GM12878 (cell line): ENCODE measurements at regions not wholly inside any gene's neighbourhood (a gene's known extent, or its start where the extent isn't known, plus 50 kb on each side); places are given as distances from the start of the nearest gene placed in this dataset.

Source experiments
- ATAC-seq: fragments of 200-7000 bp; cut with Tn5 transposase; 3 replicates; pipeline ENCODE4 v1.9.1; 2020; ENCODE audit warnings: mild to moderate bottlenecking, moderate library complexity
- BruUV-seq: library from RNA; stranded (reverse); fragments of 400-500 nt; replicated peaks from 2 replicates; lab custom pipeline; 2021; lab: Mats Ljungman, UMichigan
- CTCF ChIA-PET: fragments of 300-600 bp; sonication (Branson Sonifier 250); formaldehyde crosslinking; extraction: SDS; loops from one replicate; lab custom pipeline; 2021; ENCODE audit warnings: inconsistent platforms; lab: Yijun Ruan, JAX
- POLR2A ChIA-PET: fragments of 350-600 bp; formaldehyde crosslinking; extraction: SDS; loops from one replicate; lab custom pipeline; 2021; ENCODE audit warnings: inconsistent platforms; lab: Charles Lee
- RAD21 ChIA-PET: fragments of 300-600 bp; sonication (Branson Sonifier 250); formaldehyde crosslinking; loops from one replicate; lab custom pipeline; 2023; ENCODE audit warnings: antibody characterized with exemption; ENCODE audit not compliant: unreplicated experiment; lab: Charles Lee
- SMC1A ChIA-PET: fragments of 300-600 bp; sonication (Branson Sonifier 250); formaldehyde crosslinking; loops from one replicate; lab custom pipeline; 2023; ENCODE audit not compliant: unreplicated experiment, uncharacterized antibody; lab: Charles Lee
- DNase-seq: peaks from one replicate; pipeline ENCODE4 v3.0.0-alpha.2; 2011; ENCODE audit warnings: low read depth, low spot score
- FAIRE-seq: peaks from 3 replicates; lab custom pipeline; 2011; peaks lifted over from hg19 to GRCh38; lab: Jason Lieb, UNC
- H2AFZ ChIP-seq: 2 replicates; pipeline ENCODE4 v1.6.0; 2011; ENCODE audit warnings: low read depth, low read length, control low read depth; ENCODE audit not compliant: control insufficient read depth
- H3K27ac ChIP-seq: 2 replicates; pipeline ENCODE4 v1.5.1; 2011; ENCODE audit warnings: control low read depth; ENCODE audit not compliant: control insufficient read depth, insufficient read depth
- H3K27me3 ChIP-seq, 2 experiments: replicated peaks in 1 of 2; 2 replicates each; pipeline versions ENCODE4 v1.6.0 to v1.6.1; 2011; ENCODE audit warnings: low read length in 1 of 2; ENCODE audit not compliant: control insufficient read depth in 2 of 2, insufficient read depth in 2 of 2
- H3K36me3 ChIP-seq, 2 experiments: 2 replicates each; pipeline ENCODE4 v1.5.1; 2011; ENCODE audit warnings: low read length in 1 of 2; ENCODE audit not compliant: control insufficient read depth in 2 of 2, insufficient read depth in 2 of 2
- H3K4me1 ChIP-seq: 2 replicates; pipeline ENCODE4 v1.6.1; 2011; ENCODE audit warnings: mild to moderate bottlenecking, low read length, moderate library complexity, mixed read lengths; ENCODE audit not compliant: control insufficient read depth, insufficient read depth
- H3K4me2 ChIP-seq: 2 replicates; pipeline ENCODE4 v1.6.0; 2011; ENCODE audit warnings: control low read depth; ENCODE audit not compliant: control insufficient read depth, insufficient read depth
- H3K4me3 ChIP-seq: fragments of 200-600 bp; sonication (generic); 2 replicates; pipeline ENCODE4 v1.5.1; 2016
- H3K79me2 ChIP-seq: 2 replicates; pipeline ENCODE4 v1.6.0; 2011; ENCODE audit warnings: low read length; ENCODE audit not compliant: control insufficient read depth, insufficient read depth
- H3K9ac ChIP-seq: 2 replicates; pipeline ENCODE4 v1.8.0; 2011; ENCODE audit warnings: low read length, control low read depth, mixed read lengths; ENCODE audit not compliant: control insufficient read depth, insufficient read depth
- H3K9me3 ChIP-seq: replicated peaks from 3 replicates; pipeline ENCODE4 v1.5.1; 2011; ENCODE audit warnings: mild to moderate bottlenecking, low read length; ENCODE audit not compliant: control insufficient read depth, insufficient read depth
- H4K20me1 ChIP-seq: 2 replicates; pipeline ENCODE4 v1.6.0; 2011; ENCODE audit not compliant: control insufficient read depth, insufficient read depth
- CHD1 ChIP-seq: IDR thresholded peaks from 2 replicates; pipeline ENCODE4 v1.6.1; 2012; ENCODE audit warnings: low read depth, low read length, improper control_type of control experiment
- EGR1 ChIP-seq, 2 experiments: IDR thresholded peaks; 1 replicate in 1 of 2; 2 replicates in 1 of 2; pipeline ENCODE4 v1.6.1; 2011 to 2012; ENCODE audit warnings: low read depth in 2 of 2, low read length in 2 of 2, borderline replicate concordance in 1 of 2, mild to moderate bottlenecking in 1 of 2, moderate library complexity in 1 of 2
- HCFC1 ChIP-seq: fragments of 150-350 bp; IDR thresholded peaks from 2 replicates; pipeline ENCODE4 v1.6.1; 2014; ENCODE audit warnings: low read length
- HDGF ChIP-seq: fragments of 450-650 bp; IDR thresholded peaks from 2 replicates; pipeline ENCODE4 v1.6.1; 2016; ENCODE audit warnings: antibody characterized with exemption
- IKZF1 ChIP-seq: fragments of 450-650 bp; conservative IDR thresholded peaks from 2 replicates; pipeline ENCODE4 v1.6.1; 2017; ENCODE audit warnings: antibody characterized with exemption, mild to moderate bottlenecking
- MTA3 ChIP-seq: IDR thresholded peaks from 2 replicates; pipeline ENCODE4 v1.6.1; 2012; ENCODE audit warnings: low read length, inconsistent platforms, borderline replicate concordance
- NR2C1 ChIP-seq: fragments of 450-650 bp; IDR thresholded peaks from 2 replicates; pipeline ENCODE4 v1.6.1; 2017; ENCODE audit warnings: antibody characterized with exemption, mild to moderate bottlenecking, moderate library complexity
- SREBF2 ChIP-seq: IDR thresholded peaks from 2 replicates; pipeline ENCODE4 v1.6.1; 2012; ENCODE audit warnings: mild to moderate bottlenecking, low read length
- STAT1 ChIP-seq: fragments of 450-650 bp; conservative IDR thresholded peaks from 2 replicates; pipeline ENCODE4 v1.6.1; 2014; ENCODE audit warnings: antibody characterized with exemption, mild to moderate bottlenecking
- ZNF24 ChIP-seq: fragments of 450-650 bp; IDR thresholded peaks from 2 replicates; pipeline ENCODE4 v1.6.1; 2017; ENCODE audit warnings: antibody characterized with exemption, mild to moderate bottlenecking
- ZSCAN29 ChIP-seq: fragments of 450-650 bp; IDR thresholded peaks from 2 replicates; pipeline ENCODE4 v1.6.1; 2017; ENCODE audit warnings: mild to moderate bottlenecking, moderate library complexity
- WGBS: methylation state at CpG from one replicate; pipeline ENCODE4 v1.1.6; 2016; ENCODE audit warnings: low lambda C conversion rate; ENCODE audit not compliant: insufficient replicate concordance, insufficient coverage; ENCODE audit errors: missing lambda C conversion rate; 5-methylcytosine and 5-hydroxymethylcytosine counted together
- in situ Hi-C: fragments of 300-500 bp; cut with MboI; formaldehyde crosslinking; loops from 9 replicates; pipeline ENCODE4 v1.14.3; 2018; ENCODE audit warnings: mixed read lengths
- intact Hi-C: fragments of 100-400 bp; cut with micrococcal nuclease; formaldehyde crosslinking; loops from one replicate; pipeline ENCODE4 v1.14.2; 2022; ENCODE audit not compliant: unreplicated experiment
- TF ChIP-seq, protein P1 (sequence below): fragments of 450-650 bp; formaldehyde crosslinking; IDR thresholded peaks from 2 replicates; pipeline ENCODE4 v1.4.0; 2020; ENCODE audit warnings: mild to moderate bottlenecking, moderate library complexity

DNA sequence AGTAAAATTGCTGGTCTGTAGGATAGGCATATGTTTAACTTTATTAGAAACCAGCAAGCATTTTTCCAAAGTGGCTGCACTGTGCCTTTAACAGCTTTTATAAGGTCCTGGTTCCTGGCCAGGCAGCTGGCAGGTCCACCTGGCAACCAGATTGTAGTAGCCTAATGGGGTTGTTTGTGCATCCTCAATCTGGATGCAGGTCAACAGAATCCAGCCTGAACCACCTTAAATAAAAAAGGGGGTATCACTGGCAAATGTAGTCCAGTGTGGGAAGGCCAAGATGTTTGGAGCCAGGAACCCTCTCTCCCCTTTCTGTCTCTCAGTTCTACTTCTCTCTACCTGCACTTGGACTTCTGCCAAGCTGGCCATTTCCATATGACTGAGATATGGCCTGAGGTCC, 200.3 kb downstream of the ZNF621 start (continued):
- TF ChIP-seq ZSCAN29 (no peak), CHD1 (no peak), HDGF (no peak)
- TF ChIP-seq, all 136 proteins: peak for 0

DNA sequence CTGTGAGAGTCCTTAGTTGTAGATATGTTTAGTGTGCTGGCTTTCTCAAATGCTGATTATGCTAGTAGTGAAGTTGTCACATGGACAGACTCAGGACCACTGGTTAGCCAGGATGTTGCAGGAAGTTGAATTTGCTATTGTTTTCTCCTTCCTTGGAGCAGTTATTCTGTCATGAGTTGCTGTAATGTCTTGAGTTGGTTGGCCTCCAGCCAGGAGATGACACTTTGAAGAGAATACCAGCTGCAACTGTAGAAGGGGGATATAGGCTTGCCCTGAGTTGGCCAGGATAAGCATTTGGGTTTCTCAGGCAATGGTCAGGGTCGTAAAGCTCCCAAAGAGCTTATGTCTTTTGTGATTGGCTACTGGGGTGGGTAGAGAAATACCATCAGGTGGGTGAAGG, 206.7 kb downstream of the ZNF621 start:
- ChIA-PET RAD21 (no interaction called here), CTCF (interaction anchor here (1.1 kb wide), 1 partner anchor 11 kb away, joined by 3 read pairs; no protein-coding TSS in a partner anchor), POLR2A (no interaction called here)
- ATAC-seq (no peak), FAIRE-seq (no peak), DNase-seq (no peak)
- in situ Hi-C loops, result no loop called here
- Histone ChIP-seq H3K27ac (no peak overlapping the region), H3K36me3 (no peaks in the 10 kb centered on the region), H3K79me2 (no peaks in the 10 kb centered on the region), H4K20me1 (no peaks in the 10 kb centered on the region), H3K9me3 (no peaks in the 10 kb centered on the region; the same call in 2 of the 3 replicates), H3K4me1 (no peaks in the 10 kb centered on the region)
- 0% methylated on average over 1 of the region's 1 CpG for WGBS
- BruUV-seq, result no TSS peak
- TF ChIP-seq HCFC1, result no peak
- TF ChIP-seq NR2C1, result no peak
- TF ChIP-seq, protein P1, sequence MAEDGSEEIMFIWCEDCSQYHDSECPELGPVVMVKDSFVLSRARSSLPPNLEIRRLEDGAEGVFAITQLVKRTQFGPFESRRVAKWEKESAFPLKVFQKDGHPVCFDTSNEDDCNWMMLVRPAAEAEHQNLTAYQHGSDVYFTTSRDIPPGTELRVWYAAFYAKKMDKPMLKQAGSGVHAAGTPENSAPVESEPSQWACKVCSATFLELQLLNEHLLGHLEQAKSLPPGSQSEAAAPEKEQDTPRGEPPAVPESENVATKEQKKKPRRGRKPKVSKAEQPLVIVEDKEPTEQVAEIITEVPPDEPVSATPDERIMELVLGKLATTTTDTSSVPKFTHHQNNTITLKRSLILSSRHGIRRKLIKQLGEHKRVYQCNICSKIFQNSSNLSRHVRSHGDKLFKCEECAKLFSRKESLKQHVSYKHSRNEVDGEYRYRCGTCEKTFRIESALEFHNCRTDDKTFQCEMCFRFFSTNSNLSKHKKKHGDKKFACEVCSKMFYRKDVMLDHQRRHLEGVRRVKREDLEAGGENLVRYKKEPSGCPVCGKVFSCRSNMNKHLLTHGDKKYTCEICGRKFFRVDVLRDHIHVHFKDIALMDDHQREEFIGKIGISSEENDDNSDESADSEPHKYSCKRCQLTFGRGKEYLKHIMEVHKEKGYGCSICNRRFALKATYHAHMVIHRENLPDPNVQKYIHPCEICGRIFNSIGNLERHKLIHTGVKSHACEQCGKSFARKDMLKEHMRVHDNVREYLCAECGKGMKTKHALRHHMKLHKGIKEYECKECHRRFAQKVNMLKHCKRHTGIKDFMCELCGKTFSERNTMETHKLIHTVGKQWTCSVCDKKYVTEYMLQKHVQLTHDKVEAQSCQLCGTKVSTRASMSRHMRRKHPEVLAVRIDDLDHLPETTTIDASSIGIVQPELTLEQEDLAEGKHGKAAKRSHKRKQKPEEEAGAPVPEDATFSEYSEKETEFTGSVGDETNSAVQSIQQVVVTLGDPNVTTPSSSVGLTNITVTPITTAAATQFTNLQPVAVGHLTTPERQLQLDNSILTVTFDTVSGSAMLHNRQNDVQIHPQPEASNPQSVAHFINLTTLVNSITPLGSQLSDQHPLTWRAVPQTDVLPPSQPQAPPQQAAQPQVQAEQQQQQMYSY, result no peak
- no peak for TF ChIP-seq ZNF24
- TF ChIP-seq SREBF2, result no peak
- TF ChIP-seq MTA3, result no peak
- TF ChIP-seq STAT1, result no peak
- no peak for TF ChIP-seq IKZF1
- TF ChIP-seq EGR1 (IDR thresholded peaks at IDR 0.05; ENCODE audit: borderline replicate concordance in 1 of 2, low read depth in 2 of 2, low read length in 2 of 2), result no peak
- TF ChIP-seq, all 136 proteins: peak for 0
- no peak overlapping the region for H3K9ac ChIP-seq
- no peak overlapping the region for H3K4me3 ChIP-seq
- no peak overlapping the region for H3K4me2 ChIP-seq
- H2AFZ ChIP-seq, result no peak overlapping the region
- intact Hi-C loops, result no loop called here
- no peaks in the 10 kb centered on the region for H3K27me3 ChIP-seq
- SMC1A ChIA-PET, result no interaction called here
